SKM-1 (cell line): ENCODE measurements at regions not wholly inside any gene's neighbourhood (a gene's known extent, or its start where the extent isn't known, plus 50 kb on each side); places are given as distances from the start of the nearest gene placed in this dataset.

Source experiments
- DNase-seq: peaks from one replicate; lab custom pipeline; 2025; ENCODE audit not compliant: unreplicated experiment; lab: John Stamatoyannopoulos, UW

- no peak for DNase-seq
Measured at GRCh38 chr1:219279017-219279770, 105.5 kb downstream of the LYPLAL1 start.

GRCh38 chr1:219278288-219278687 is 104.6 kb downstream of the LYPLAL1 start:
- DNase-seq: no peak

GRCh38 chr1:219277304-219278105 is 103.8 kb downstream of the LYPLAL1 start:
- no peak for DNase-seq

- no peak for DNase-seq
Measured at GRCh38 chr1:219276049-219276738, 102.5 kb downstream of the LYPLAL1 start.

GRCh38 chr1:219273088-219273686 is 99.5 kb downstream of the LYPLAL1 start:
- DNase-seq: no peak

- DNase-seq: no peak
Measured at GRCh38 chr1:219271818-219272535, 98.3 kb downstream of the LYPLAL1 start.

- DNase-seq: no peak
Measured at GRCh38 chr1:219269171-219269570, 95.5 kb downstream of the LYPLAL1 start.

GRCh38 chr1:219266524-219266923 is 92.8 kb downstream of the LYPLAL1 start:
- DNase-seq: no peak

- no peak for DNase-seq
Measured at GRCh38 chr1:219265026-219265515, 91.4 kb downstream of the LYPLAL1 start.

GRCh38 chr1:219264561-219264960 is 90.9 kb downstream of the LYPLAL1 start:
- DNase-seq: no peak
